ENCODE measurements at regions not wholly inside any gene's neighbourhood (a gene's known extent, or its start where the extent isn't known, plus 50 kb on each side); places are given as distances from the start of the nearest gene placed in this dataset.
"Not testable (repeated sequence)": the region's sequence is repeated elsewhere in the genome, so short reads cannot be mapped to it uniquely, and the experiment has no call there.

GRCh38 chr16:60949800-60950199 is 1086.4 kb downstream of the CDH8 start:
- Histone ChIP-seq H3K27me3 (replicated peaks; ENCODE audit: insufficient read depth) (no peaks in the 10 kb centered on the region), H3K9me2 (ENCODE audit: insufficient read depth) (no peaks in the 10 kb centered on the region), H3K27ac (no peak overlapping the region), H4K20me1 (ENCODE audit: insufficient read depth) (no peaks in the 10 kb centered on the region; the same call in 1 of the 2 replicates), H3K79me2 (ENCODE audit: insufficient read depth) (no peaks in the 10 kb centered on the region), H3F3A (ENCODE audit: insufficient read depth) (no peaks in the 10 kb centered on the region), H3K4me2 (ENCODE audit: unreplicated experiment) (no peak overlapping the region), H2AFZ (no peak overlapping the region), H3K36me3 (ENCODE audit: low read depth) (no peaks in the 10 kb centered on the region), H3K9ac (no peak overlapping the region), H3K4me1 (ENCODE audit: insufficient read depth) (no peaks in the 10 kb centered on the region), H3K4me3 (no peak overlapping the region), H3K9me3 (ENCODE audit: low read depth) (no peaks in the 10 kb centered on the region)
- DNase-seq, result no peak
- in situ Hi-C loops (cut with MboI), result no loop called here
- 6 to 10% methylated on average over 5 of the region's 5 CpGs for WGBS, 2 experiments (ENCODE audit: low coverage in 1 of 2, low lambda C conversion rate in 2 of 2, missing lambda C conversion rate in 2 of 2)
- TF ChIP-seq EZH2 (IDR thresholded peaks at IDR 0.05; ENCODE audit: insufficient read depth, poor library complexity, severe bottlenecking), result no peak
- TF ChIP-seq EZH2phosphoT487 (IDR thresholded peaks at IDR 0.05; ENCODE audit: insufficient read depth, low read depth), result no peak

DNA sequence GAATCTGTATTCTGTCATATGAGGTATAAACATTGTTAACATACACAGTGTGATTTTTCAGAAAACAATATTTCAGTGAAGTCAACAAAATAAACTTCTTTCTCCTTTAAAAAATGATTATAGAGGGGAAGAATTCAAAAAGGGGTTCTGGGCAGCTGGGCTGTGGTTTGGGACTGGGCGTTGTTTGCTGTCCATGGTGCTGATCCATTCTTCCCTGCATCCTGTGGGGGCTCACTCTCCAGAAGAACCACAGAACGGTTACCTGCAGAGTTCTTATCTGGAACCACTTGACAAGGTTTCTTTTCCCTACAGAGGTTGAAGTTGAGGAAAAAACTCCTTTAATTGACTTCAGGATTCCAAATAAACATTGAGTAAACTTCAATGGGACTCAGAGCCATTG is 1091.0 kb downstream of the CDH8 start:
- Histone ChIP-seq H3K4me2 (ENCODE audit: unreplicated experiment) (no peak overlapping the region), H3K27me3 (replicated peaks; ENCODE audit: insufficient read depth) (no peaks in the 10 kb centered on the region), H4K20me1 (ENCODE audit: insufficient read depth) (no peaks in the 10 kb centered on the region), H3K4me1 (ENCODE audit: insufficient read depth) (no peaks in the 10 kb centered on the region), H3K27ac (no peak overlapping the region), H3K4me3 (no peak overlapping the region), H3K79me2 (ENCODE audit: insufficient read depth) (no peaks in the 10 kb centered on the region), H3K36me3 (ENCODE audit: low read depth) (no peaks in the 10 kb centered on the region), H3K9me2 (ENCODE audit: insufficient read depth) (no peaks in the 10 kb centered on the region), H2AFZ (no peak overlapping the region), H3K9me3 (ENCODE audit: low read depth) (no peaks in the 10 kb centered on the region), H3K9ac (no peak overlapping the region), H3F3A (ENCODE audit: insufficient read depth) (no peaks in the 10 kb centered on the region)
- TF ChIP-seq EZH2 (IDR thresholded peaks at IDR 0.05; ENCODE audit: insufficient read depth, poor library complexity, severe bottlenecking) (no peak), EZH2phosphoT487 (IDR thresholded peaks at IDR 0.05; ENCODE audit: insufficient read depth, low read depth) (no peak)
- DNase-seq, result no peak
- WGBS, 2 experiments (ENCODE audit: low coverage in 1 of 2, low lambda C conversion rate in 2 of 2, missing lambda C conversion rate in 2 of 2), result 0 to 3% methylated on average over 2 of the region's 2 CpGs
- in situ Hi-C loops (cut with MboI), result no loop called here

GRCh38 chr16:60936189-60936588 is 1100.0 kb downstream of the CDH8 start:
- H3K4me1 ChIP-seq (ENCODE audit: insufficient read depth); in situ Hi-C loops (cut with MboI); H4K20me1 ChIP-seq (ENCODE audit: insufficient read depth); H3K9me2 ChIP-seq (ENCODE audit: insufficient read depth); H2AFZ ChIP-seq; H3K27ac ChIP-seq; H3K36me3 ChIP-seq (ENCODE audit: low read depth); H3K4me2 ChIP-seq (ENCODE audit: unreplicated experiment); H3K9me3 ChIP-seq (ENCODE audit: low read depth); H3K27me3 ChIP-seq (replicated peaks; ENCODE audit: insufficient read depth); H3F3A ChIP-seq (ENCODE audit: insufficient read depth); H3K9ac ChIP-seq; H3K4me3 ChIP-seq; H3K79me2 ChIP-seq (ENCODE audit: insufficient read depth); DNase-seq: not testable (repeated sequence)
- 43 to 44% methylated on average over 10 of the region's 10 CpGs for WGBS, 2 experiments (ENCODE audit: low coverage in 1 of 2, low lambda C conversion rate in 2 of 2, missing lambda C conversion rate in 2 of 2)

- 19 to 24% methylated on average over 3 of the region's 3 CpGs for WGBS, 2 experiments (ENCODE audit: low coverage in 1 of 2, low lambda C conversion rate in 2 of 2, missing lambda C conversion rate in 2 of 2)
- in situ Hi-C loops (cut with MboI), result no loop called here
Measured at GRCh38 chr16:60932600-60932999, 1103.6 kb downstream of the CDH8 start.

DNA sequence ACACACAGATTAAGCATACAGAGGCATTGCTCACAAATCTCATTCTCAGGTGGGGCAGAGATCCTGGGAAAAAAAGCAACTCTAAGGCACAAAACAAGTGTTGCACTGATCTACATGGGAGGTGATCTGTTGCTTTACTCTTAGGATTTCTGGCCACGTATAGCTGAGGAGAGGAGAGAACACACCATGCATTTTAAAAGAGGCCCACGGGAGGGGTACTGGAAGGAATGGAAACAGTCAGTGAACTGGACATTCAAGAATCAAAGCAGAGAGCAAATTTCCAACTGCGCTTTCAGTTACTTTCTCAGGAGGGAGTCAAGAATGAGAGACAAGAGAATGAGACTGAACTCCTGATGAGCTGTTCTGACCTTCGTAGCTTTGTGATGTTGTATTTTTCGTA is 1105.9 kb downstream of the CDH8 start:
- Histone ChIP-seq H3K79me2 (ENCODE audit: insufficient read depth) (no peaks in the 10 kb centered on the region), H3K36me3 (ENCODE audit: low read depth) (no peaks in the 10 kb centered on the region), H3K4me3 (no peak overlapping the region), H3K4me2 (ENCODE audit: unreplicated experiment) (no peak overlapping the region), H3K9me2 (ENCODE audit: insufficient read depth) (no peaks in the 10 kb centered on the region), H3K27ac (no peak overlapping the region), H3K9ac (no peak overlapping the region), H3F3A (ENCODE audit: insufficient read depth) (no peaks in the 10 kb centered on the region), H4K20me1 (ENCODE audit: insufficient read depth) (no peaks in the 10 kb centered on the region), H2AFZ (no peak overlapping the region), H3K4me1 (ENCODE audit: insufficient read depth) (no peaks in the 10 kb centered on the region), H3K9me3 (ENCODE audit: low read depth) (no peaks in the 10 kb centered on the region), H3K27me3 (replicated peaks; ENCODE audit: insufficient read depth) (no peaks in the 10 kb centered on the region)
- no peak for DNase-seq
- in situ Hi-C loops (cut with MboI), result no loop called here
- WGBS, 2 experiments (ENCODE audit: low coverage in 1 of 2, low lambda C conversion rate in 2 of 2, missing lambda C conversion rate in 2 of 2), result 17 to 20% methylated on average over 5 of the region's 5 CpGs
- no peak for TF ChIP-seq EZH2phosphoT487 (IDR thresholded peaks at IDR 0.05; ENCODE audit: insufficient read depth, low read depth)
- TF ChIP-seq EZH2 (IDR thresholded peaks at IDR 0.05; ENCODE audit: insufficient read depth, poor library complexity, severe bottlenecking), result no peak

More at GRCh38 chr16:60932600-60932999, 1103.6 kb downstream of the CDH8 start:
- no peak overlapping the region for H2AFZ ChIP-seq
- H3F3A ChIP-seq (ENCODE audit: insufficient read depth), result no peaks in the 10 kb centered on the region
- no peaks in the 10 kb centered on the region for H3K79me2 ChIP-seq (ENCODE audit: insufficient read depth)
- TF ChIP-seq EZH2phosphoT487 (IDR thresholded peaks at IDR 0.05; ENCODE audit: insufficient read depth, low read depth), result no peak
- H3K27ac ChIP-seq, result no peak overlapping the region
- H3K9ac ChIP-seq, result no peak overlapping the region
- H3K4me3 ChIP-seq, result no peak overlapping the region
- no peaks in the 10 kb centered on the region for H4K20me1 ChIP-seq (ENCODE audit: insufficient read depth)
- no peaks in the 10 kb centered on the region for H3K36me3 ChIP-seq (ENCODE audit: low read depth)
- no peaks in the 10 kb centered on the region for H3K9me3 ChIP-seq (ENCODE audit: low read depth)
- no peaks in the 10 kb centered on the region for H3K27me3 ChIP-seq (replicated peaks; ENCODE audit: insufficient read depth)
- no peak for DNase-seq
- H3K9me2 ChIP-seq (ENCODE audit: insufficient read depth), result no peaks in the 10 kb centered on the region
- H3K4me1 ChIP-seq (ENCODE audit: insufficient read depth), result no peaks in the 10 kb centered on the region
- no peak overlapping the region for H3K4me2 ChIP-seq (ENCODE audit: unreplicated experiment)
